Ammon's horn (tissue), 1 donor: ENCODE measurements at regions not wholly inside any gene's neighbourhood (a gene's known extent, or its start where the extent isn't known, plus 50 kb on each side); places are given as distances from the start of the nearest gene placed in this dataset.

ENCODE experiments used
- DNase-seq: peaks from one replicate; pipeline ENCODE4 v3.0.0-alpha.2; 2016; ENCODE audit warnings: low spot score

- DNase-seq: no peak
These were observed 51.9 kb upstream of the GNAT3 start for GRCh38 chr7:80563561-80564327.

- no peak for DNase-seq
These were observed 53.7 kb upstream of the GNAT3 start for GRCh38 chr7:80565554-80565953.

DNA sequence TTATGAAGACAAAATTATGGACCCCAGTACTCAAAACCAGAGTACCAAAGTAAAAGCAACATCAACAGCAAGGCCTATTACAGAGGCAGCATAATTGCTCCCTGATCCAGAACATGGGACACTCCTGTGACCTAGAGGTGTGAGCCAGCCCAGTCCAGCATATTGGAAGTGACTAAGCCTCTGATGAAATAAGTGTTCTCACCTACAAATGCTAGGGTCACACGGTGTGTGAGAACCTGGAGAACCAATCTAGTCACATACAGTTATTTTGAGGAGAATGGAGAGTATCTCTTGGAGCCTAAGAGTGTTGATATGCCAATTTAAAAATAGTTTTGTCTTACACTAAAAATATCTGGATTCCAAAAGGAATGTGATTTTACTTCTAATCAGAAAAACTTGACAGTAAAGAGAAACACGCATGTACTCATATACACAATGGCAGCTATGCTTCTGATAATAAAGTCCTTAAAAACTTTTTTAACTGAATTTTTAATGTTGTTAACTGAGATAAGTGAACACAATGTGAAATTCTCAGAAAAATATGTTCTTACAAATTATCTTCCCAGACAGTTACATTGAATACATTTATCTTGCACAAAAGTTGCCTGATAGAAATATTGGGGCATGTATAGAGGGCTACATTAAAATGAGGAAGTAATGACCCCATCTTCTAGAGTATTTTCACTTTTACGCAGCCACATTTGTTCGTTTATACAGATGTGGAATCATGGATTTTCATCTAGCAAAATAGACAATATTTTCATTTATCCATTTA, 56.8 kb upstream of the CD36 start:
- DNase-seq: no peak

GRCh38 chr7:80583901-80584300, 54.5 kb upstream of the CD36 start:
- DNase-seq: peak; percentile 5

DNA sequence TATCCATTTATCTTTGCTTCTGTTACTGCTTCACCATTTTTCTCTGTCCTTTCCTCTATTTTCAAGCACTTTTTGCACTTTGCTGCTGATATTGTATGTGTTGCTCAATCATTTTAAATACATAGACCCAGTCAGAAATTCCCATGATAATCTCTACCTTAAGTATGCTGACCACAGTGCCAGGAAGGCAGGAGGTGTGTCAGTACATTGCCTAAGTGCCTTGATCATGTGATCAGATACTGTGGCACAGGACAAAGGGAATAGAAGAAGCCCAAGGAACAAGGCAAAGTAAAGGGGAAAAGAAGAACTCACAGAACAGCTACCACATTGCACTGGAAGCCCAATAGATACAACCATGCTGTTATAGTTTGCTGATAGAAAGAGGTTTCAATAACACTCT, 53.7 kb upstream of the CD36 start:
- DNase-seq: no peak

DNA sequence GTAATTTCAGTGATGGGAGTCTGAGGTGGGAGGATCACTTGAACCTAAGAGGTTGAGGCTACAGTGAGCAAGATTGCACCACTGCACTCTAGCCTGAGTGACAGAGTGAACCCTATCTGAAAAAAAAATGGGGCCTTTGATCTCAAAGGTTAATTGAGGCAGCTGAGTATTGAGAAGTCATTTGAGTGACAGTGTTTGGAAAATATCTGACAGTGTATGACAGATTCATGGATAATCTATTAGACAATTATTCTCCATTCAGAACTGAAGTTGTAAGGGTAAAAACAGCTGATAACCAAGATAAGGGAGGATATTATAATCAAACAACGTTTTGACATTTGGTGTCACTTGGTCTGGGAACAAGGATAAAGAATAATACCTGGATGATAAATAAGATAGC, 50.9 kb upstream of the CD36 start:
- no peak for DNase-seq

DNA sequence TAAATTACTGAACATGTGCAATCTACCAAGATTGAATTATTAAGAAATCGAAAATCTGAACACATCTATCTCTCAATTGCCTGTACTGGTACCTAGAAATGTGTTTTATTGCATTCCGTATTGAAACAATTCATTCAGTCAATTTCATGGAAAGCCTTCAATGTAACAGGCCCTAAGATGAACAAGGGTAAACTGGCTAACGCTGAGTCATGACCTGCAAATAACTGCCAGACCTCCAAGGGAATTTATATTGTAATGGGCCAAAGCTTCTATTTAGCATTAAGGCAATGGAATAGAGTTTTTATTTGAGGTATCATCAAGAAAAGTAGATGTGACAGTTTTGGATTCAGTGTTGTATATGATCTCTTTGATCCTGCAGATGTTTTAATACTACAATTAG, 49.9 kb upstream of the CD36 start:
- no peak for DNase-seq
